ENCODE measurements at regions not wholly inside any gene's neighbourhood (a gene's known extent, or its start where the extent isn't known, plus 50 kb on each side); places are given as distances from the start of the nearest gene placed in this dataset.

DNA sequence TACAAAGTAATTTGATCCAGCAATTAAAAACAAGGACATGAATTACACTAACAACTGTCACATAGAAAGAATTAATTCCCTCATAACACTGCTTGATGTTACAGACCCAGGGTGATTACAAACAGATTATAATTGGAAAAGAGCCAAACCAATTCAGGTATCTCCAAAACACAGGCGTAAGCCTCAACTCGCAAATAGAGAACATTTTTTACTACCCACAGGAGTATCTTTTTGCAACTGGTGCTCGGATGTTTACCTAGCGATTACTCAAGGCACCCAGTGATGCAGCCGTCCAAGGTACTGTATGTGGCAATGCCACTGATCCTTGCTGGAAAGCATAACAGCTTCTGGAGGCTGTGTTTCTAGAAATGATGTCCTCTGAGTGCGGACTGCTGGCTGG lies 386.1 kb upstream of the KIF2A start:
- DNase-seq = no peak

DNA sequence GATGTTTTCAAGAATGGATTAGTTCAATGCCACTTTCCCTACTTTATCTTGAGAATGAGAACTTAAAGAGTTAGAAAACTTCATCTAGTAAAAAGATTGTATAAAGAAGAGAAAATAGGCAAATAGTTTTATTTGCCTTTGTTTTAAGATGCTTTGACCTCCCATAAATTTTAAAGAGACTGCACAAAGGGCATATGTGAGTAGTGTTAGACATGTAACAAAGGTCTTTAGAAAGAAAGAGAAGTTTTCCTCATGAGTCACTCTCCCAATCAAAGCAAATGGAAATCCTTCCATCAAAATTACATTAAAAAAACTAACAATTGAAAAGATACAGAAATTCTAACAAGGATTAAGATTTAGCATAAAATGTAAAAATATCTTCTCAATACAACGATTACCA lies 381.8 kb upstream of the KIF2A start:
- no peak for DNase-seq

DNA sequence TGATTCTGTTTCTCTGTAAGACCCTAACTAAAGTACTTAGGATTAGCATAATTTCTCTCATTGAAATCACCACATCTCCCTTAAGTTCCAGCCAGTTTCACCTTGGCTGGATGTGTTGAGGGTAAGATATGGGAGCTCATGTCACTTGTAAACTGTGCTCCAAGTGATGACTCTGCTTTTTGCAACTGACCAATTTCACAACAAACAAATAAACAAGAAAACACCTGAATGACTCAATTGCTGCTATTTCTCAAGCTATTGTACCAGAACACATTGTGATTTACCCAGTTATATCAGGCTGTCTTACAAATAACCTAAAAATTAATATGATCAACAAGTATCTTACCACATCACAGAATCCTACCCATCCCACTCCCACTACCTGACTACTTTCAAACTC lies 379.1 kb upstream of the KIF2A start:
- no peak for DNase-seq

- DNase-seq = no peak
These were observed 374.8 kb upstream of the KIF2A start for GRCh38 chr5:61931236-61931635.

DNA sequence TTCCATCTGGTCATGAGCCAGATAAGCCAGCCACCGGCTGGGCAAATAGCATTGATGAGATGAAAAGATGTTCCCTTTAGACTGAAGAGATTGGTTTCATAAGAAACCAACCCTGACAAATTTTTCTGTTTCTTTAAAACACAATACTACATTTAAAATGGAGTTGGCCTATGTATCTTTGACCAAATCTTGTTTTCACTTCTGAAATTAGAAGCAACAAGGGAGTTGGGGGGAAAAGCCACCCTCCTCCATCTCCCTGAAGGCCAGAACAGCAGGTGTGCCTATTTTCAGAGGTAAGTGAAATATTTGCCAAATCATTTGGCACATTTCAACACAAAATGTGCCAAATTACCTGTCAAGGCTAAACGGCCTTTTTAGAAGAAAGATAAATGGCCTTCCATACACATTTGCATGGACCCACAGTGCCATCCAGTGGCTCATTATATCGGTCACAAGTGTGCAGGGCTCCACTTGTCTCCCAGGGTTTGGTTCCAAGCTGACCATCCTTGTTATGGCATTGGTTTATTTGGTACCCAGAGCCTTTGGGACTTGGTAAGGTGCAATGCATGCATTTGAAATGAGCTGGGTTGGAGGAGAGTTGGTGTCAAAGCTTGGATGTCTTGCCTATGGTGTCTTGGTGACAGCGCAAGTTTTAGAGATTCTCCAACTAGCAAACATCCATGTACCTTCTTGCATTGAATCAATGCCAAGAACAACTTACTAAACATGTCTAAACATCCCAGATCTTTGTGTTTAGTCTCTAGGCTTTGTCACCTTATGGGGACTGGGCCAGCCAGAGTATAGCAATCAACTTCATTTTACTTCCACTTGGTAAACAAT lies 372.0 kb upstream of the KIF2A start:
- peak; percentile 24 to 25 for DNase-seq

- no peak for DNase-seq
These were observed 364.4 kb upstream of the KIF2A start for GRCh38 chr5:61941637-61942036.

GRCh38 chr5:61942462-61943049 lies 363.4 kb upstream of the KIF2A start:
- no peak for DNase-seq

DNA sequence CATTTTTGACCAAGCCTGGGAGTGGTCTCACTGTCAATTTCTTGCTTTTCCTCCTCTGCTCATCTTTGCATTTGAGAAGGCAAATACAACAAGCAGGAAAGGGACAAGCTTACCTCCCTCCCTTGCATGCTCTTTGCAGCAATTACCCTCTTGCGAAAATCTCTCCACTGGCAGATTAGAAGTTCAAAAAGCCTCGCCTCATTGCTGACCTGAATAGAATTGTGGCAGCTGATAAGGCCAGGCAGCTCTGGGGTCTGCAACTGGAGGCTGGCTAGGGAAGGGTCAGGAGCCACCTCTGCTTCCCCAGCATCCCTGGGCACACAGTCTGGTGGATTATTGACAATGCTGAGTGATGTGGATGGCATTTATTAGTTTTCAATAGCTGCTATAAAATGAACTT lies 362.3 kb upstream of the KIF2A start:
- DNase-seq = no peak

- DNase-seq = no peak
These were observed 357.9 kb upstream of the KIF2A start for GRCh38 chr5:61948151-61948550.

- no peak for DNase-seq
These were observed 356.8 kb upstream of the KIF2A start for GRCh38 chr5:61949054-61949678.

- no peak for DNase-seq
These were observed 356.1 kb upstream of the KIF2A start for GRCh38 chr5:61949679-61950435.

- DNase-seq = no peak
These were observed 354.7 kb upstream of the KIF2A start for GRCh38 chr5:61951295-61951694.

DNA sequence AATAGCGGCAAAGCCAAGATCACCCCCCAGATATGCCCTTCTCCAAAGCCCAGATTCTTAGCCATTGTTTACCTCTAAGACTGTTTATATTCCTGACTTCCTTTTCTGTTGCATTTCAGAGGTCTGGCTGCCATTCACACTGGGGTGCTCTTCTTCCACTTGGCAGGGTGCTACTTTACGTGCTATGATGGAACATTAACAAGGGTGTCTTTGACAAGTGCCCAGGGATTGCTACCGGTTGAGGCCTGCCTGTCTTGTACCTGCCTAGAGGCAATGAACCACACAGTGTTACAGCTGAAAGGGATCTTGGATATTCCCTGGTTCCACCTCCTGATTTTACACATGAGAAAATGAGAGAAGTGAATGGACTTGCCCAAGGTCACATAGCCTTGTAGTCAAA lies 352.1 kb upstream of the KIF2A start:
- DNase-seq = no peak

DNA sequence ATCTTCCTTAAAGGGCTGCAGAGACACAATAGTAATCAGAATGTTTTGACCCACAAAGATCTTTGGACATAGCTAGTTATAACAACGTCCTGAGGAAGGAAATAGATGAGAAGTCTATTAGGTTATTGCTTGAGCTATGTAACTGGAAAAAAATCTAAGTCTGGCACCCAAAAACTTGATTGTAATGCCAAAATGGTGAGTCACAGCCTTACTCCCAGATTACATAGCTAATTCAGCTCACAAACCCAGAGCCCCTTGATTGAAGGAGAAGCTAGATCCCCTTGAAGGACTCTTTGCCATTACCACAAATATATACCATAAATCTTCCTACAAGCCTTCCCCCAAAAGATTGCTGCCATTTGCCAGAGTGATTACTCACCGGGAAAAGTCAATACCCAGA lies 341.8 kb upstream of the KIF2A start:
- no peak for DNase-seq

DNA sequence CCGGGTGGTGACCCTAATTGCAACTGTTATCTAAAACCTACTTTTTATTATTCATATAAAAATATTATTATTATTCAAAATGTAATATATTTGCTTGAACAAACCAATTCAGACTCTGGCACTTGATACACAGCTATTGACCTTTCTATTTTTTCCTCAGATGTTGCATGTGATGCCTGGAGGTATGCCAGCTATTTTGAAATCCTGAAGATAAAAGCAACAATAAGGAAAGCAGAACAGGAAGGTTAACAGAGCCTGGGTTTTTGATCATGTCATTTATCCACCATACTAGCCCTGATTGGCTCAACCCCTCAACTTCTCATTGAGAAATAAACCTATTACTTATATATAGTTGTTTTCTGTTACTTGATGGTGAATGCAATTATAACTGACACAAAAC lies 340.9 kb upstream of the KIF2A start:
- no peak for DNase-seq

DNA sequence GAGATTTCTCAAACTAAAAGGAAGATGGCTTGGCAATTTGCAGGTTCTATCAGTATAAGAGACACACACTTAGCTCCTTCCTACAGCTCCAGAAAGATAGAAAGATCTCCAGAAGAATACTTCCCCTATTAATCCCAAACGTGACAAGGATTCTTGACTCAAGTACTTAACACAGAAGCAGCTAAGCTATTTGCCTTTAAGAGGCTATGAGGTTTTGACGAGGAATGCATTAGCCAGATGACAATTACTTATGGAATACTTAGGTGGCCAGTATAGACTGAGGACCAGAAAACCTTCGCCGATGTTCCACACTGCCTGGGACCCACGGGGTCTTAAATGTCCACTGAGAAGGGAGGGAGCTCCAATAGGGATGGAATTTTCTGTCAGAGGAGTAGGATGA lies 340.5 kb upstream of the KIF2A start:
- no peak for DNase-seq

DNA sequence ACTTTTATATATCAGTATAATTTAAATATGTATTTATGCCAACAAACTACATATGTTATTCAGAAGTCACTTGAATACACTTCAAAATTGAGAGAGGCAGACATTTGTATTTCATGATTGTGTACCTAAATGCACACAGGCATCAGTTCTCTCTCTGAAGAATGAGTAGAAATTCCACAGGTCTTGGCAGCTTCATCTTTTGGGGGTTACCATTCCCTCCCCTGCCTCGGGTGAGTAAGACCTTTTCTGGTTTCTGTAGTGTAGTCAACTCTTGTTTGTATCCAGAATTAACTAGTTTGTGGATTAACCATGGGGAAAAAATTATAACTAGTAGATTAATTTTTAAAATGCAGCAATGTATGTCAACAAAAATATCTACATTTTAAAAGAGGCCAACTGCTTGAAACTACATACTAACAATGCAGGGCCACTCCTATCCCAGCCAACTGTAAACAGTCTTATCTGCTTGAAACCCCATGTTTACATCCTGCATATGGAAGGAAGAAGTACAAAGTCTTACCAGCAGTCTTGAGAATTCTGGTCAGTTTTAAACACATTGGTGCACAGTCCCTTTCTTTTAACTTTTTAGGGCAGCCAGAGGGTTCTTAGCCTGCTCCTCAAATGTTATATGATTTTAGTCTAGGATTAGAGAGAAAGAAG lies 339.6 kb upstream of the KIF2A start:
- no peak for DNase-seq

DNA sequence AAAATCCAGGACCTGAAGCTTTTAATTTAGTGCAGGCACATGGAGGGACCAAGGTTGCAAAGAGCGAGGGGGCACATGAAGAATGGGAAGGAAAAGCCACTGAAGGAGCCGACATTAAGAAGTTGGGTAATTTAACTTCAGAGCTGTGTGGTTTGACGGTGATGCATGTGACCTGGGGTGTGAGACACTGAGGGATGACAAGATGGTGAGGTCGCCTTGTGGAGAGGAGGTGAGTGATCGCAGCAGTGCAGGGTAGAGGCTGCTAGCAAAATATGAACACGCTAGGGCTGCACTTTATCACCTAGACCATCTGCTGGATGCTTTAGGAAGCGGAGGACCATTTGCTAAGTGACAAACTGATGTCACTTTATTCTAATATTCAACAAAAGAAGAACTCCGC lies 339.0 kb upstream of the KIF2A start:
- DNase-seq = no peak

- no peak for DNase-seq
These were observed 338.3 kb upstream of the KIF2A start for GRCh38 chr5:61967681-61968080.

GRCh38 chr5:61969347-61969746 lies 336.7 kb upstream of the KIF2A start:
- no peak for DNase-seq

DNA sequence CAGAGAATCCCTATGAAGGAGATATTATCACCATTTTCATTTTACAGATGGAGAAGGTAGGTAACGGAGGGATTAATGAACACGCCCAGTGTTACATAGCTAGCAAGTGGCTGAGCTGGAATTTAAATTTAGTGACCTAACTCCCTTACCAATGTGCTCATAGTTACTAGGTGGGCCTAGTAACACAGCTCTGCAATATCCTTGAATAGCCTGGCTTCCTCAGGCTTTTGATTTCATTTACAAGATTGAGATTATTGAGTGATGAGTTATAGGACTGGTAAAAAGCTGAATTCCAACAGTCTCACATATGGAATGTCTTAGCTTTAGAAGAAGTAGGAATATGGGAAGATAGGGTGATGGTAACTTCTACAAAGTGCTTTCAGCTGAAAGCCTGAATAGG lies 336.3 kb upstream of the KIF2A start:
- no peak for DNase-seq

DNA sequence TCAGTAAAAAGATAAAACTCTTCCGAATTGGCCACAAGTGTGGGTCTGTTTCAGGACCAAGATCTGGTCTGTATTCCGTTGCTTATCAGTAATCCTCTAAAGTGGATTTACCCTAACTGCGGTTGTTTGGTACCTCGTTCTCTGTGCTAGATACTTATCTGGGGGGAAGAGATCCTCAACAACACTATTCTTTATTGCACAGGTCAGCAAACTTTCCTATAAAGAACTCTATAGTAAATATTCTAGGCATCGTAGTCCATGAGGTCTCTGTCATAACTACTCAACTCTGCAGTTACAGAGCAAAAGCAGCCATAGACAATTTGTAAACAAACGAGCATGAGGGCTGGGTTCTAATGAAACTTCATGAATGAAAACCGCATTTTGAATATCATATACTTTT lies 335.8 kb upstream of the KIF2A start:
- no peak for DNase-seq

GRCh38 chr5:61974680-61975079 lies 331.3 kb upstream of the KIF2A start:
- DNase-seq = no peak
